Natural killer cell (primary cell): ENCODE measurements at regions not wholly inside any gene's neighbourhood (a gene's known extent, or its start where the extent isn't known, plus 50 kb on each side); places are given as distances from the start of the nearest gene placed in this dataset.

Experiments
- ATAC-seq, 3 donors: fragments of 150-1000 bp in 2 of 3; fragments of 200-7000 bp in 1 of 3; cut with Tn5 transposase; 1 replicate in 1 of 3; 2 replicates in 2 of 3; pipeline ENCODE4 v1.10.0; 2021; ENCODE audit warnings: mild to moderate bottlenecking in 2 of 3, moderate library complexity in 2 of 3
- DNase-seq, 2 donors: peaks; one replicate each; pipeline versions ENCODE4 v3.0.0 to v3.0.0-alpha.2; 2013 to 2021; ENCODE audit warnings: mixed read lengths in 1 of 2
- H3K27ac ChIP-seq: one replicate; pipeline ENCODE4 v1.5.1; 2013; ENCODE audit warnings: mild to moderate bottlenecking, low read length
- H3K27me3 ChIP-seq: one replicate; pipeline ENCODE4 v1.6.1; 2013; ENCODE audit warnings: low read length; ENCODE audit not compliant: control insufficient read depth, insufficient read depth
- H3K36me3 ChIP-seq: one replicate; pipeline ENCODE4 v1.6.1; 2013; ENCODE audit warnings: low read length; ENCODE audit not compliant: control insufficient read depth, insufficient read depth
- H3K4me1 ChIP-seq: one replicate; pipeline ENCODE4 v1.6.1; 2013; ENCODE audit warnings: low read length; ENCODE audit not compliant: control insufficient read depth, insufficient read depth
- H3K4me3 ChIP-seq: one replicate; pipeline ENCODE4 v1.5.1; 2013; ENCODE audit warnings: low read length
- H3K9me3 ChIP-seq: one replicate; pipeline ENCODE4 v1.6.1; 2013; ENCODE audit warnings: low read length; ENCODE audit not compliant: control insufficient read depth, insufficient read depth
- H3K27ac Mint-ChIP-seq, 2 donors: one replicate each; pipeline ENCODE4 v1.8.0; 2022; ENCODE audit warnings: mild to moderate bottlenecking in 2 of 2, mixed read lengths in 2 of 2, moderate library complexity in 1 of 2
- H3K27me3 Mint-ChIP-seq, 2 donors: one replicate each; pipeline ENCODE4 v1.8.0; 2022; ENCODE audit warnings: low read depth in 2 of 2, mixed read lengths in 2 of 2
- H3K36me3 Mint-ChIP-seq: one replicate; pipeline ENCODE4 v1.8.0; 2022; ENCODE audit warnings: mixed read lengths
- H3K4me1 Mint-ChIP-seq, 2 donors: one replicate each; pipeline ENCODE4 v1.8.0; 2022; ENCODE audit warnings: mixed read lengths in 2 of 2
- H3K4me3 Mint-ChIP-seq: one replicate; pipeline ENCODE4 v1.8.0; 2022; ENCODE audit warnings: mild to moderate bottlenecking, moderate library complexity, mixed read lengths
- H3K9me3 Mint-ChIP-seq, 2 donors: one replicate each; pipeline ENCODE4 v1.8.0; 2022; ENCODE audit warnings: mixed read lengths in 2 of 2
- CTCF ChIP-seq: fragments of 200-600 bp; IDR thresholded peaks from one replicate; pipeline ENCODE4 v1.8.0; 2022; ENCODE audit warnings: antibody characterized with exemption
- WGBS: methylation state at CpG from one replicate; pipeline ENCODE4 v1.1.7; 2013; ENCODE audit warnings: missing lambda C conversion rate; ENCODE audit not compliant: insufficient coverage; 5-methylcytosine and 5-hydroxymethylcytosine counted together
- intact Hi-C: fragments of 100-400 bp; cut with micrococcal nuclease; formaldehyde crosslinking; loops from one replicate; pipeline ENCODE4 v1.14.2; 2022

GRCh38 chr15:29522373-29523276 is 253.0 kb upstream of the NSMCE3 start:
- Mint-ChIP-seq H3K9me3 (peaks cover 2 to 4% of the 10 kb centered on the region in 2 donors), H3K4me3 (no peak overlapping the region), H3K27ac (no peak overlapping the region), H3K36me3 (no peaks in the 10 kb centered on the region), H3K27me3 (peaks cover 6 to 15% of the 10 kb centered on the region in 2 donors), H3K4me1 (no peaks in the 10 kb centered on the region)
- DNase-seq, result no peak
- TF ChIP-seq CTCF, result no peak
- Histone ChIP-seq H3K4me1 (no peaks in the 10 kb centered on the region), H3K4me3 (no peak overlapping the region), H3K27me3 (no peaks in the 10 kb centered on the region), H3K36me3 (no peaks in the 10 kb centered on the region), H3K9me3 (no peaks in the 10 kb centered on the region), H3K27ac (no peak overlapping the region)
- 67% methylated on average over 7 of the region's 7 CpGs for WGBS
- intact Hi-C loops, result no loop called here
- ATAC-seq, result no peak

GRCh38 chr15:29518442-29518841 is 248.8 kb upstream of the NSMCE3 start:
- H3K4me1 Mint-ChIP-seq, result no peaks in the 10 kb centered on the region
- no peak for DNase-seq
- Histone ChIP-seq H3K9me3 (no peaks in the 10 kb centered on the region), H3K27me3 (no peaks in the 10 kb centered on the region), H3K4me3 (no peak overlapping the region), H3K4me1 (no peaks in the 10 kb centered on the region), H3K27ac (no peak overlapping the region), H3K36me3 (no peaks in the 10 kb centered on the region)
- H3K9me3 Mint-ChIP-seq, result peaks cover 2 to 4% of the 10 kb centered on the region in 2 donors
- H3K27ac Mint-ChIP-seq, result no peak overlapping the region
- H3K27me3 Mint-ChIP-seq, result peaks cover 3 to 11% of the 10 kb centered on the region in 2 donors
- no peaks in the 10 kb centered on the region for H3K36me3 Mint-ChIP-seq
- ATAC-seq, result no peak
- intact Hi-C loops, result no loop called here
- no peak overlapping the region for H3K4me3 Mint-ChIP-seq
- TF ChIP-seq CTCF, result no peak
- WGBS, result 74% methylated on average over 4 of the region's 4 CpGs

- WGBS, result 100% methylated on average over 4 of the region's 4 CpGs
- Histone ChIP-seq H3K4me1 (no peaks in the 10 kb centered on the region), H3K27me3 (no peaks in the 10 kb centered on the region), H3K9me3 (no peaks in the 10 kb centered on the region), H3K27ac (no peak overlapping the region), H3K36me3 (no peaks in the 10 kb centered on the region), H3K4me3 (no peak overlapping the region)
- ATAC-seq, result no peak
- TF ChIP-seq CTCF, result no peak
- peaks cover 2 to 4% of the 10 kb centered on the region in 2 donors for H3K9me3 Mint-ChIP-seq
- H3K27me3 Mint-ChIP-seq, result peaks cover 3 to 6% of the 10 kb centered on the region in 2 donors
- no peaks in the 10 kb centered on the region for H3K36me3 Mint-ChIP-seq
- DNase-seq, result no peak
- H3K4me3 Mint-ChIP-seq, result no peak overlapping the region
- no peak overlapping the region for H3K27ac Mint-ChIP-seq
- intact Hi-C loops, result no loop called here
- H3K4me1 Mint-ChIP-seq, result no peaks in the 10 kb centered on the region
Observed at GRCh38 chr15:29517829-29518228, 248.2 kb upstream of the NSMCE3 start.

- no peaks in the 10 kb centered on the region for H3K4me1 ChIP-seq
- H3K27me3 Mint-ChIP-seq, result peaks cover 3 to 5% of the 10 kb centered on the region in 2 donors
- intact Hi-C loops, result no loop called here
- H3K27me3 ChIP-seq, result no peaks in the 10 kb centered on the region
- ATAC-seq (no peak), DNase-seq (no peak)
- peaks cover 2 to 4% of the 10 kb centered on the region in 2 donors for H3K9me3 Mint-ChIP-seq
- H3K4me3 ChIP-seq, result no peak overlapping the region
- no peak overlapping the region for H3K27ac Mint-ChIP-seq
- H3K4me1 Mint-ChIP-seq, result no peaks in the 10 kb centered on the region
- no peak for TF ChIP-seq CTCF
- no peak overlapping the region for H3K4me3 Mint-ChIP-seq
- WGBS, result no CpG with 5 or more reads among the region's 3 CpGs
- no peak overlapping the region for H3K27ac ChIP-seq
- H3K36me3 ChIP-seq, result no peaks in the 10 kb centered on the region
- H3K9me3 ChIP-seq, result no peaks in the 10 kb centered on the region
- no peaks in the 10 kb centered on the region for H3K36me3 Mint-ChIP-seq
Observed at GRCh38 chr15:29516929-29517328, 247.3 kb upstream of the NSMCE3 start.
